GM20000 (cell line): ENCODE measurements at regions not wholly inside any gene's neighbourhood (a gene's known extent, or its start where the extent isn't known, plus 50 kb on each side); places are given as distances from the start of the nearest gene placed in this dataset.
"Not testable (repeated sequence)": the region's sequence is repeated elsewhere in the genome, so short reads cannot be mapped to it uniquely, and the experiment has no call there.

Experiments
- DNase-seq: peaks from one replicate; pipeline ENCODE4 v3.0.0; 2012; ENCODE audit warnings: low spot score
- TF ChIP-seq, protein P1 (sequence below): IDR thresholded peaks from 2 replicates; pipeline ENCODE4 v1.5.1; 2012; ENCODE audit warnings: mild to moderate bottlenecking, control low read depth; ENCODE audit errors: extremely low read depth, missing control alignments

- TF ChIP-seq, protein P1, sequence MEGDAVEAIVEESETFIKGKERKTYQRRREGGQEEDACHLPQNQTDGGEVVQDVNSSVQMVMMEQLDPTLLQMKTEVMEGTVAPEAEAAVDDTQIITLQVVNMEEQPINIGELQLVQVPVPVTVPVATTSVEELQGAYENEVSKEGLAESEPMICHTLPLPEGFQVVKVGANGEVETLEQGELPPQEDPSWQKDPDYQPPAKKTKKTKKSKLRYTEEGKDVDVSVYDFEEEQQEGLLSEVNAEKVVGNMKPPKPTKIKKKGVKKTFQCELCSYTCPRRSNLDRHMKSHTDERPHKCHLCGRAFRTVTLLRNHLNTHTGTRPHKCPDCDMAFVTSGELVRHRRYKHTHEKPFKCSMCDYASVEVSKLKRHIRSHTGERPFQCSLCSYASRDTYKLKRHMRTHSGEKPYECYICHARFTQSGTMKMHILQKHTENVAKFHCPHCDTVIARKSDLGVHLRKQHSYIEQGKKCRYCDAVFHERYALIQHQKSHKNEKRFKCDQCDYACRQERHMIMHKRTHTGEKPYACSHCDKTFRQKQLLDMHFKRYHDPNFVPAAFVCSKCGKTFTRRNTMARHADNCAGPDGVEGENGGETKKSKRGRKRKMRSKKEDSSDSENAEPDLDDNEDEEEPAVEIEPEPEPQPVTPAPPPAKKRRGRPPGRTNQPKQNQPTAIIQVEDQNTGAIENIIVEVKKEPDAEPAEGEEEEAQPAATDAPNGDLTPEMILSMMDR, result no peak
- no peak for DNase-seq
Observed at GRCh38 chr6:76518443-76518842, 446.0 kb upstream of the IMPG1 start.

- TF ChIP-seq, protein P1, result no peak
- DNase-seq, result no peak
Observed at GRCh38 chr6:76516924-76517323, 444.5 kb upstream of the IMPG1 start.

DNA sequence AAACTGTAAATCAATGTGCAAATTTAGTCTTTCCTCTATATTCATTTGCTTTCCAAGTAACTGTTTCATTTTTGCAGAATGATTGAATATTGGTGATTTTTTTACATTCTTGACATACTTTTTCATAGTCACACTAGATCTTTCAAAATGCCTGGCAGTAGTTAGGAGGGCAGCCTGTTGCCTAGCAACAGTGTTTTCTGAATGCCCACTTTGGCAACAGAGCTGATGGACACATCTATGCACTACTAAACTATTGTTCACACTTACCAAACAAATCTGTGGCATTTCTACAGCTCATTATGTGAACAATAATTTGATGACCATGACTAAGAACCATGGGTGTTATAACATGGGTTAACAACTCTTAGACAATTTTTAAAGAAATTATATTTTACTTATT, 438.0 kb upstream of the IMPG1 start:
- TF ChIP-seq, protein P1, result no peak
- no peak for DNase-seq

DNA sequence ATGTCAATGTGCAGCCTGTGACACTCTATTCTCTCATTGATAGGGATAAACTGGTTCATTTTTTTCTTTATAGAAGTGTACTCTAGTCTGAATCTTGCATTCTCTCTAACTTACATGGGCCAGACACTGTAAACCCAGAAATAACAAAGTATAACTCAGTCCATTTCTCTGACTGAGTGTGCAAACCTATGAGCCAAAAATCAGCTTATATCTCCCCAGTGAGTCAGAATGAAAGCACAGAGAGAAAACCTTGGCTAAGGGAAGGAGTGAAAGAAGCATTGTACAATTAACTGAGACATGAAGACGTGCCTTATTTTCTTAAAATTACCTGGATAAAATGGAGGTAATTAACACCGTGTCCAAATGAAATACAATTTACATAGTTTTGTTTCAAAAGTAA, 436.9 kb upstream of the IMPG1 start:
- TF ChIP-seq, protein P1, result no peak
- DNase-seq, result no peak

DNA sequence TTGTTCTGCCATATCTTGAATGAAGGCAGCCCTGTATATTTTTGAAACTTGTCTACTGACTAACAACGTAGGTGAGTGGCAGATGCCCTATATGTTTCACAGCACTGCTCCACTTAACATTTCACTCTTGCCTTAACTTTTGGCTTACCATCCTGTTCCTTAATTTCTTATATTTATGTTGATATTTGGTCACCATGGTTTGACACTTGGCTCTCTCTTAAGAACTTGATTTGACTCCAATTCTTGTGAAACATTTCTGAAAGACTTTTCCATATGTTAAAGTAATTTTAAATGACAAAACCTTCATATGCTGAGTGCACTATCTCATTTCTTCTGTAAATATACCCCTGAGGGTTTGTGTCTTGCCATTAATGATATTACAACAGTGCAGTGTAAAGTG, 434.3 kb upstream of the IMPG1 start:
- no peak for DNase-seq
- TF ChIP-seq, protein P1, result no peak

GRCh38 chr6:76495909-76496308, 423.4 kb upstream of the IMPG1 start:
- DNase-seq, result no peak
- TF ChIP-seq, protein P1, result no peak

- not testable (repeated sequence) for DNase-seq
Observed at GRCh38 chr6:76491376-76491775, 418.9 kb upstream of the IMPG1 start.

GRCh38 chr6:76490456-76490855, 418.0 kb upstream of the IMPG1 start:
- TF ChIP-seq, protein P1, result no peak
- DNase-seq, result no peak
